ENCODE measurements at regions not wholly inside any gene's neighbourhood (a gene's known extent, or its start where the extent isn't known, plus 50 kb on each side); places are given as distances from the start of the nearest gene placed in this dataset.

- in situ Hi-C loops (cut with MboI) = no loop called here
- no peak for TF ChIP-seq MEF2D (tag; conservative IDR thresholded peaks at IDR 0.05; ENCODE audit: low read depth)
- no peak for TF ChIP-seq PRDM10 (IDR thresholded peaks at IDR 0.05; ENCODE audit: partially characterized antibody)
- TF ChIP-seq FOXJ3 (CRISPR knock-in tag; IDR thresholded peaks at IDR 0.05) = no peak
- no peak for TF ChIP-seq PHB2 (IDR thresholded peaks at IDR 0.05; ENCODE audit: low read depth)
- no peak for TF ChIP-seq PTTG1 (tag; IDR thresholded peaks at IDR 0.05; ENCODE audit: low read depth)
- TF ChIP-seq ZNF347 (CRISPR knock-in tag; IDR thresholded peaks at IDR 0.05; ENCODE audit: low read depth) = no peak
- no peak for TF ChIP-seq DEAF1 (CRISPR knock-in tag; IDR thresholded peaks at IDR 0.05)
- TF ChIP-seq MXD1 (CRISPR knock-in tag; IDR thresholded peaks at IDR 0.05; ENCODE audit: borderline replicate concordance, poor library complexity, severe bottlenecking) = no peak
- no peak for TF ChIP-seq SP1 (CRISPR knock-in tag; IDR thresholded peaks at IDR 0.05)
- no peak for TF ChIP-seq DPF2 (IDR thresholded peaks at IDR 0.05)
- TF ChIP-seq TSHZ1 (CRISPR knock-in tag; IDR thresholded peaks at IDR 0.05) = no peak
Observed at GRCh38 chr17:77846531-77847085, 111.9 kb upstream of the TNRC6C start.

More at GRCh38 chr17:77846531-77847085, 111.9 kb upstream of the TNRC6C start:
- H3K79me2 ChIP-seq (ENCODE audit: control insufficient read depth, insufficient read depth, low read length) = no peaks in the 10 kb centered on the region
- H3K36me3 ChIP-seq (ENCODE audit: control insufficient read depth, insufficient read depth, low read length) = no peaks in the 10 kb centered on the region
- no peak overlapping the region for H3K27ac ChIP-seq (ENCODE audit: extremely low read depth, low read depth, low read length)
- peaks cover 4% of the 10 kb centered on the region for H3K9me1 ChIP-seq (ENCODE audit: control insufficient read depth, insufficient read depth, low read length)
- ATAC-seq (no peak; the same call in 2 of the 3 replicates), DNase-seq (ENCODE audit: extremely low read depth in 1 of 4, low spot score in 3 of 4) (no peak), FAIRE-seq (no peak)
- H3K4me3 ChIP-seq = no peak overlapping the region
- 0% methylated on average over 4 of the region's 5 CpGs for WGBS (ENCODE audit: insufficient coverage, low coverage, missing lambda C conversion rate)
- peaks cover 0 to 7% of the 10 kb centered on the region in 2 experiments; a peak in 3 of 5 replicates for H3K27me3 ChIP-seq (ENCODE audit: control insufficient read depth in 2 of 2, insufficient read depth in 2 of 2, low read length in 2 of 2)
- no peaks in the 10 kb centered on the region for H4K20me1 ChIP-seq (replicated peaks; ENCODE audit: control insufficient read depth, insufficient read depth, low read length)
- ChIA-PET POLR2A (interaction anchor here (0.9 kb wide), 2 partner anchors 11 to 73 kb away, joined by 3 to 4 read pairs; no protein-coding TSS in a partner anchor), CTCF (ENCODE audit: low intra/inter-chr PET ratio) (no interaction called here)
- no TSS peak for BruUV-seq (replicated peaks)
- peak overlapping the region in 1 of 2 experiments; percentile 26; a peak in 1 of 4 replicates for H3K9ac ChIP-seq (ENCODE audit: insufficient read depth in 1 of 2, low read depth in 2 of 2, low read length in 2 of 2)
- intact Hi-C loops (cut with micrococcal nuclease) = loop anchor here (5.0 kb wide), 1 partner anchor 171 kb away; no protein-coding TSS in a partner anchor
- no peak overlapping the region for H3K4me2 ChIP-seq (ENCODE audit: insufficient read depth, low read length)
- no peak overlapping the region for H2AFZ ChIP-seq (ENCODE audit: low read depth, low read length)
- H3K4me1 ChIP-seq (replicated peaks in 1 of 2; ENCODE audit: control insufficient read depth in 2 of 2, insufficient read depth in 2 of 2, low read length in 2 of 2) = peaks cover 5 to 6% of the 10 kb centered on the region in 2 experiments
- no peaks in the 10 kb centered on the region for H3K9me3 ChIP-seq (replicated peaks; ENCODE audit: control insufficient read depth, insufficient read depth, low read depth, low read length)
